Stimulated activated CD8-positive, alpha-beta memory T cell treated with anti-CD3 and anti-CD28 coated beads, Interleukin-15, amount 100 ng/mL, for 1 hour (primary cell): ENCODE measurements at regions not wholly inside any gene's neighbourhood (a gene's known extent, or its start where the extent isn't known, plus 50 kb on each side); places are given as distances from the start of the nearest gene placed in this dataset.

Experiments used
- DNase-seq: peaks from one replicate; pipeline ENCODE4 v3.0.0-alpha.2; 2020; ENCODE audit warnings: low read depth

GRCh38 chr20:17017232-17017631 lies 209.6 kb upstream of the PCSK2 start:
- no peak for DNase-seq

GRCh38 chr20:17021481-17021880 lies 205.4 kb upstream of the PCSK2 start:
- DNase-seq = no peak

GRCh38 chr20:17023036-17023435 lies 203.8 kb upstream of the PCSK2 start:
- DNase-seq = no peak

- DNase-seq = no peak
Measured at GRCh38 chr20:17023806-17024205, 203.0 kb upstream of the PCSK2 start.

GRCh38 chr20:17024513-17025119 lies 202.2 kb upstream of the PCSK2 start:
- DNase-seq = no peak

GRCh38 chr20:17026346-17026745 lies 200.5 kb upstream of the PCSK2 start:
- no peak for DNase-seq

- no peak for DNase-seq
Measured at GRCh38 chr20:17029698-17030097, 197.1 kb upstream of the PCSK2 start.

- no peak for DNase-seq
Measured at GRCh38 chr20:17036541-17036940, 190.3 kb upstream of the PCSK2 start.

- DNase-seq = no peak
Measured at GRCh38 chr20:17042122-17042521, 184.7 kb upstream of the PCSK2 start.

- no peak for DNase-seq
Measured at GRCh38 chr20:17043323-17043722, 183.5 kb upstream of the PCSK2 start.

- DNase-seq = no peak
Measured at GRCh38 chr20:17044891-17045290, 181.9 kb upstream of the PCSK2 start.

- DNase-seq = no peak
Measured at GRCh38 chr20:17059465-17059864, 167.4 kb upstream of the PCSK2 start.

GRCh38 chr20:17061715-17062114 lies 165.1 kb upstream of the PCSK2 start:
- DNase-seq = no peak

GRCh38 chr20:17062712-17063111 lies 164.1 kb upstream of the PCSK2 start:
- no peak for DNase-seq

GRCh38 chr20:17066902-17067301 lies 159.9 kb upstream of the PCSK2 start:
- DNase-seq = no peak

- DNase-seq = no peak
Measured at GRCh38 chr20:17068084-17068711, 158.6 kb upstream of the PCSK2 start.

- DNase-seq = no peak
Measured at GRCh38 chr20:17077030-17077429, 149.8 kb upstream of the PCSK2 start.

- DNase-seq = no peak
Measured at GRCh38 chr20:17083738-17084137, 143.1 kb upstream of the PCSK2 start.

- DNase-seq = no peak
Measured at GRCh38 chr20:17084909-17085308, 141.9 kb upstream of the PCSK2 start.

- no peak for DNase-seq
Measured at GRCh38 chr20:17093782-17094181, 133.1 kb upstream of the PCSK2 start.

- no peak for DNase-seq
Measured at GRCh38 chr20:17097603-17098002, 129.2 kb upstream of the PCSK2 start.

- no peak for DNase-seq
Measured at GRCh38 chr20:17100506-17100905, 126.3 kb upstream of the PCSK2 start.

GRCh38 chr20:17107127-17107526 lies 119.7 kb upstream of the PCSK2 start:
- no peak for DNase-seq

- DNase-seq = no peak
Measured at GRCh38 chr20:17108896-17109295, 117.9 kb upstream of the PCSK2 start.
